ENCODE measurements at regions not wholly inside any gene's neighbourhood (a gene's known extent, or its start where the extent isn't known, plus 50 kb on each side); places are given as distances from the start of the nearest gene placed in this dataset.

GRCh38 chr1:65724151-65724550 lies 68.5 kb upstream of the PDE4B start:
- TF ChIP-seq, protein P1, sequence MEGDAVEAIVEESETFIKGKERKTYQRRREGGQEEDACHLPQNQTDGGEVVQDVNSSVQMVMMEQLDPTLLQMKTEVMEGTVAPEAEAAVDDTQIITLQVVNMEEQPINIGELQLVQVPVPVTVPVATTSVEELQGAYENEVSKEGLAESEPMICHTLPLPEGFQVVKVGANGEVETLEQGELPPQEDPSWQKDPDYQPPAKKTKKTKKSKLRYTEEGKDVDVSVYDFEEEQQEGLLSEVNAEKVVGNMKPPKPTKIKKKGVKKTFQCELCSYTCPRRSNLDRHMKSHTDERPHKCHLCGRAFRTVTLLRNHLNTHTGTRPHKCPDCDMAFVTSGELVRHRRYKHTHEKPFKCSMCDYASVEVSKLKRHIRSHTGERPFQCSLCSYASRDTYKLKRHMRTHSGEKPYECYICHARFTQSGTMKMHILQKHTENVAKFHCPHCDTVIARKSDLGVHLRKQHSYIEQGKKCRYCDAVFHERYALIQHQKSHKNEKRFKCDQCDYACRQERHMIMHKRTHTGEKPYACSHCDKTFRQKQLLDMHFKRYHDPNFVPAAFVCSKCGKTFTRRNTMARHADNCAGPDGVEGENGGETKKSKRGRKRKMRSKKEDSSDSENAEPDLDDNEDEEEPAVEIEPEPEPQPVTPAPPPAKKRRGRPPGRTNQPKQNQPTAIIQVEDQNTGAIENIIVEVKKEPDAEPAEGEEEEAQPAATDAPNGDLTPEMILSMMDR (IDR thresholded peaks at IDR 0.05): no peak
- no peak for TF ChIP-seq EZH2phosphoT487 (IDR thresholded peaks at IDR 0.05)
- no peak for TF ChIP-seq EZH2 (IDR thresholded peaks at IDR 0.05)

Data from neural progenitor cell (in vitro differentiated cells).